ENCODE measurements at regions not wholly inside any gene's neighbourhood (a gene's known extent, or its start where the extent isn't known, plus 50 kb on each side); places are given as distances from the start of the nearest gene placed in this dataset.

- Histone ChIP-seq H3K36me3 (ENCODE audit: control insufficient read depth in 2 of 2, extremely low read depth in 1 of 2, insufficient read depth in 2 of 2, low read length in 2 of 2) (no peaks in the 10 kb centered on the region), H3K4me3 (replicated peaks in 1 of 3; ENCODE audit: insufficient read depth in 1 of 3, low read depth in 1 of 3, low read length in 3 of 3) (no peak overlapping the region), H3K4me2 (ENCODE audit: insufficient read depth, low read length) (no peak overlapping the region), H3K27me3 (ENCODE audit: control insufficient read depth in 2 of 2, insufficient read depth in 2 of 2, low read length in 2 of 2) (no peaks in the 10 kb centered on the region), H3K79me2 (ENCODE audit: control insufficient read depth, insufficient read depth, low read length) (no peaks in the 10 kb centered on the region), H3K9me3 (replicated peaks; ENCODE audit: control insufficient read depth, insufficient read depth, low read length) (peaks cover 3% of the 10 kb centered on the region), H3K9me1 (replicated peaks; ENCODE audit: control insufficient read depth, extremely low read depth, insufficient read depth, low read length) (no peaks in the 10 kb centered on the region), H3K4me1 (ENCODE audit: control insufficient read depth, extremely low read depth, insufficient read depth, low read length) (no peaks in the 10 kb centered on the region), H4K20me1 (replicated peaks; ENCODE audit: control insufficient read depth, extremely low read depth, insufficient read depth, low read length) (no peaks in the 10 kb centered on the region), H3K27ac (ENCODE audit: insufficient read depth, low read depth, low read length) (no peak overlapping the region), H2AFZ (ENCODE audit: low read depth, low read length) (no peak overlapping the region), H3K9ac (replicated peaks; ENCODE audit: extremely low read depth, insufficient read depth, low read length) (no peak overlapping the region)
- intact Hi-C loops (cut with micrococcal nuclease) (no loop called here), dilution Hi-C loops (cut with MboI; ENCODE audit: extremely low pct_ligation_motif_present, low sequenced_read_pairs) (no loop called here)
- ChIA-PET CTCF (no interaction called here), POLR2A (no interaction called here)
- BruUV-seq (replicated peaks) = no TSS peak
- FAIRE-seq = no peak
- DNase-seq (ENCODE audit: low read depth, low spot score) = no peak
- TF ChIP-seq POLR2AphosphoS5 (IDR thresholded peaks at IDR 0.05; ENCODE audit: insufficient read depth, low read depth, low read length) = no peak
- TF ChIP-seq GATA2 (IDR thresholded peaks at IDR 0.05; ENCODE audit: insufficient read depth, insufficient read length, low read depth, low read length) = no peak
- TF ChIP-seq MYC (IDR thresholded peaks at IDR 0.05; ENCODE audit: low read depth, low read length) = no peak
- no peak for TF ChIP-seq POLR2A (IDR thresholded peaks at IDR 0.05; ENCODE audit: low read depth, low read length)
- no peak for TF ChIP-seq CTCF (IDR thresholded peaks at IDR 0.05; ENCODE audit: extremely low read depth in 1 of 2, insufficient read depth in 1 of 2, low read depth in 1 of 2, low read length in 2 of 2)
- no peak for TF ChIP-seq MAX (IDR thresholded peaks at IDR 0.05; ENCODE audit: insufficient read depth, insufficient read length)
- no peak for TF ChIP-seq JUN (IDR thresholded peaks at IDR 0.05; ENCODE audit: borderline replicate concordance, insufficient read depth, insufficient read length, low read depth)
- no peak for TF ChIP-seq EZH2 (IDR thresholded peaks at IDR 0.05; ENCODE audit: borderline replicate concordance, low read depth, low read length, severe bottlenecking)
- TF ChIP-seq FOS (IDR thresholded peaks at IDR 0.05; ENCODE audit: borderline replicate concordance, insufficient read depth, low read length) = no peak
Observed at GRCh38 chr9:119523508-119523907, 154.3 kb upstream of the BRINP1 start.

All from endothelial cell of umbilical vein (primary cell).